Suprapubic skin (tissue), 4 donors: ENCODE measurements at regions not wholly inside any gene's neighbourhood (a gene's known extent, or its start where the extent isn't known, plus 50 kb on each side); places are given as distances from the start of the nearest gene placed in this dataset.

ENCODE experiments used
- DNase-seq, 2 donors: peaks; one replicate each; pipeline ENCODE4 v3.0.0-alpha.2; 2019; ENCODE audit warnings: low spot score in 2 of 2
- H3K27ac ChIP-seq: fragments of 200-600 bp; sonication (generic); one replicate; pipeline ENCODE4 v1.5.1; 2019
- H3K27me3 ChIP-seq: fragments of 200-600 bp; sonication (generic); one replicate; pipeline ENCODE4 v1.5.1; 2019
- H3K36me3 ChIP-seq: fragments of 200-600 bp; sonication (generic); one replicate; pipeline ENCODE4 v1.5.1; 2019
- H3K4me1 ChIP-seq: fragments of 200-600 bp; sonication (generic); one replicate; pipeline ENCODE4 v1.5.1; 2019
- H3K4me3 ChIP-seq: fragments of 200-600 bp; sonication (generic); one replicate; pipeline ENCODE4 v1.5.1; 2019; ENCODE audit warnings: mild to moderate bottlenecking
- H3K9me3 ChIP-seq: fragments of 200-600 bp; sonication (generic); one replicate; pipeline ENCODE4 v1.5.1; 2019
- EP300 ChIP-seq: sonication (generic); formaldehyde crosslinking; IDR thresholded peaks from one replicate; pipeline ENCODE4 v1.6.1; 2017; ENCODE audit warnings: antibody characterized with exemption
- POLR2A ChIP-seq, 2 donors: fragments of 450-650 bp; IDR thresholded peaks; one replicate each; pipeline ENCODE4 v1.6.1; 2017; ENCODE audit warnings: antibody characterized with exemption in 2 of 2, mild to moderate bottlenecking in 2 of 2, moderate library complexity in 2 of 2
- POLR2AphosphoS5 ChIP-seq, 3 donors: sonication (generic); formaldehyde crosslinking; IDR thresholded peaks; one replicate each; pipeline ENCODE4 v1.6.1; 2017; ENCODE audit warnings: antibody characterized with exemption in 3 of 3
- WGBS: methylation state at CpG from one replicate; pipeline ENCODE4 v1.1.5; 2018; 5-methylcytosine and 5-hydroxymethylcytosine counted together
- TF ChIP-seq, protein P1 (sequence below), 2 donors: fragments of 200-600 bp in 1 of 2; fragments of 450-650 bp in 1 of 2; sonication (generic) in 1 of 2; IDR thresholded peaks; one replicate each; pipeline ENCODE4 v1.5.1; 2016 to 2019; ENCODE audit warnings: antibody characterized with exemption in 2 of 2, mild to moderate bottlenecking in 1 of 2, moderate library complexity in 1 of 2

- no peak overlapping the region for H3K27ac ChIP-seq
- H3K9me3 ChIP-seq: no peaks in the 10 kb centered on the region
- H3K4me1 ChIP-seq: no peaks in the 10 kb centered on the region
- no peak for TF ChIP-seq EP300
- TF ChIP-seq, protein P1, sequence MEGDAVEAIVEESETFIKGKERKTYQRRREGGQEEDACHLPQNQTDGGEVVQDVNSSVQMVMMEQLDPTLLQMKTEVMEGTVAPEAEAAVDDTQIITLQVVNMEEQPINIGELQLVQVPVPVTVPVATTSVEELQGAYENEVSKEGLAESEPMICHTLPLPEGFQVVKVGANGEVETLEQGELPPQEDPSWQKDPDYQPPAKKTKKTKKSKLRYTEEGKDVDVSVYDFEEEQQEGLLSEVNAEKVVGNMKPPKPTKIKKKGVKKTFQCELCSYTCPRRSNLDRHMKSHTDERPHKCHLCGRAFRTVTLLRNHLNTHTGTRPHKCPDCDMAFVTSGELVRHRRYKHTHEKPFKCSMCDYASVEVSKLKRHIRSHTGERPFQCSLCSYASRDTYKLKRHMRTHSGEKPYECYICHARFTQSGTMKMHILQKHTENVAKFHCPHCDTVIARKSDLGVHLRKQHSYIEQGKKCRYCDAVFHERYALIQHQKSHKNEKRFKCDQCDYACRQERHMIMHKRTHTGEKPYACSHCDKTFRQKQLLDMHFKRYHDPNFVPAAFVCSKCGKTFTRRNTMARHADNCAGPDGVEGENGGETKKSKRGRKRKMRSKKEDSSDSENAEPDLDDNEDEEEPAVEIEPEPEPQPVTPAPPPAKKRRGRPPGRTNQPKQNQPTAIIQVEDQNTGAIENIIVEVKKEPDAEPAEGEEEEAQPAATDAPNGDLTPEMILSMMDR (IDR thresholded peaks at IDR 0.05): peak; percentile 30 to 47
- 20% methylated on average over 1 of the region's 1 CpG for WGBS
- no peak for DNase-seq
- no peak overlapping the region for H3K4me3 ChIP-seq
- no peaks in the 10 kb centered on the region for H3K36me3 ChIP-seq
- H3K27me3 ChIP-seq: no peaks in the 10 kb centered on the region
Measured at GRCh38 chrX:100512471-100512870, 72.3 kb upstream of the TNMD start.

GRCh38 chrX:100494646-100495370, 84.7 kb upstream of the PCDH19 start:
- H3K27ac ChIP-seq: no peak overlapping the region
- no peaks in the 10 kb centered on the region for H3K4me1 ChIP-seq
- no peak overlapping the region for H3K4me3 ChIP-seq
- no peaks in the 10 kb centered on the region for H3K9me3 ChIP-seq
- DNase-seq: no peak
- H3K36me3 ChIP-seq: no peaks in the 10 kb centered on the region
- WGBS: 46% methylated on average over 6 of the region's 6 CpGs
- no peak for TF ChIP-seq EP300
- TF ChIP-seq, protein P1 (IDR thresholded peaks at IDR 0.05): no peak
- H3K27me3 ChIP-seq: no peaks in the 10 kb centered on the region

DNA sequence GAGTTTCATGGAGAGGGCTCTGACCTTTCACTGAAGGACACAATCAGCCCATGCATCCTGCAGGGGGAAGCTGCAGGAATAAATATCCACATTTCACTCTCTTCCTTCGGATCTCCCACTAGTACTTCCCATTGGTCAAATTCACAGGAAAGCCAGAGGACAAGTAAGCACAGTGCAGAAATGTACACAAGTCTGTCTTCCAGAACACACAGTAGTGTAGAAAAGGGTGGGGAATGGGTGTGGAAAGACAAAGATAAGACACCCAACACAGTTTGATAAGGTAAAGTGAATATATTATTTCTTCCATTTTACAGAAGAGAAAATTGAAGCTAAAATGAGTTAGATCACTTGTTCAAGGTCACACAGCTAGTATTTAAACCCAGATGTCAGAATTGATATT, 81.1 kb upstream of the PCDH19 start:
- no peaks in the 10 kb centered on the region for H3K4me1 ChIP-seq
- no peak overlapping the region for H3K27ac ChIP-seq
- H3K9me3 ChIP-seq: no peaks in the 10 kb centered on the region
- no peak overlapping the region for H3K4me3 ChIP-seq
- no peak for TF ChIP-seq EP300
- TF ChIP-seq POLR2A (IDR thresholded peaks at IDR 0.05): no peak
- no peak for DNase-seq
- no peaks in the 10 kb centered on the region for H3K36me3 ChIP-seq
- whole genome bisulfite sequencing: 94% methylated on average over 1 of the region's 1 CpG
- no peaks in the 10 kb centered on the region for H3K27me3 ChIP-seq

DNA sequence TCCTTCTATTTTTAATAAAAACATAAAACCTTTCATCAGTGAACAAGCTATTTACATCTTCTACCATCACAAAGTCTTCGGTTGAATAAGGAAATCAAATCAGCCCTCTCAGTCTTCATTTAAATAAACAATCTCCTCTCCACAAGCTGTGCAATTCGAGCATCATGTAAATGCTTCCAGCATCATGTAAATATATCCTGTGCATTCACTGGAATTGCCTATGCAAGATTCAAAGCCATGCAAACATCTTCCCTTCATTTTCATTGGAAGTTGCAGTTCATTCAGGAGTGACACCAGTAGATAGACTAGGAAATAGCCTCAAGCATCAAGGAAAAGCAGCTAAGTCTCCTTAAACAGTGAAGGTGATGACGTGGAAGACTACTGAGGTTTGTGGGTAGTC, 77.7 kb upstream of the PCDH19 start:
- Histone ChIP-seq H3K27me3 (no peaks in the 10 kb centered on the region), H3K36me3 (no peaks in the 10 kb centered on the region), H3K27ac (no peak overlapping the region), H3K4me3 (no peak overlapping the region), H3K9me3 (no peaks in the 10 kb centered on the region), H3K4me1 (no peaks in the 10 kb centered on the region)
- TF ChIP-seq POLR2AphosphoS5 (IDR thresholded peaks at IDR 0.05) (no peak), POLR2A (IDR thresholded peaks at IDR 0.05) (no peak), EP300 (no peak)
- TF ChIP-seq, protein P1 (IDR thresholded peaks at IDR 0.05): no peak
- WGBS: 65% methylated on average over 3 of the region's 3 CpGs
- no peak for DNase-seq

GRCh38 chrX:100484971-100485370, 74.9 kb upstream of the PCDH19 start:
- Histone ChIP-seq H3K36me3 (no peaks in the 10 kb centered on the region), H3K4me1 (no peaks in the 10 kb centered on the region), H3K27me3 (no peaks in the 10 kb centered on the region), H3K9me3 (no peaks in the 10 kb centered on the region), H3K4me3 (no peak overlapping the region), H3K27ac (no peak overlapping the region)
- DNase-seq: no peak
- WGBS: 46% methylated on average over 1 of the region's 1 CpG
- TF ChIP-seq EP300: no peak
- no peak for TF ChIP-seq POLR2A (IDR thresholded peaks at IDR 0.05)
- no peak for TF ChIP-seq POLR2AphosphoS5 (IDR thresholded peaks at IDR 0.05)
- TF ChIP-seq, protein P1 (IDR thresholded peaks at IDR 0.05): no peak

DNA sequence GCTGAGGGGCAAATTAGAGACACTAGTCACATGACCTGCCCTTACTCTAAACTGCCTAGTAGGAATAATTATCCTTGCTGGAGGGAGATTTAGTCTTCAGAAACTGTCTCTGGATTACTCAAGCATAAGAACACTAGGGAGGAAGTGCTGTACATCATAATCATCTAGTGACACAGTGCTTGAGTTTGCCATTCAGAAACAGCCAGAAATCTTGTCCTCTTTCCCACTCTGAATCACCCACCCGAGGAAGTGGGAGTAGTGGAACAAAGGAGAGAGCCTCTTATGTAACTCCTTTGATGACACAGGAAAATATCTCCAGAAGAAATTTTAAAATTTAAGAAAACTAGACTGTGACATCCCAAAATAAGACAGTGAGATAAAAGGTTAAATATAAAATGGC, 69.3 kb upstream of the PCDH19 start:
- H3K27me3 ChIP-seq: no peaks in the 10 kb centered on the region
- H3K4me3 ChIP-seq: no peak overlapping the region
- no peaks in the 10 kb centered on the region for H3K9me3 ChIP-seq
- WGBS: 35% methylated on average over 1 of the region's 1 CpG
- DNase-seq: no peak
- H3K27ac ChIP-seq: no peak overlapping the region
- H3K36me3 ChIP-seq: no peaks in the 10 kb centered on the region
- H3K4me1 ChIP-seq: no peaks in the 10 kb centered on the region
- TF ChIP-seq, protein P1 (IDR thresholded peaks at IDR 0.05): no peak
- TF ChIP-seq EP300: no peak
- no peak for TF ChIP-seq POLR2AphosphoS5 (IDR thresholded peaks at IDR 0.05)
- TF ChIP-seq POLR2A (IDR thresholded peaks at IDR 0.05): no peak
